ENCODE measurements at regions not wholly inside any gene's neighbourhood (a gene's known extent, or its start where the extent isn't known, plus 50 kb on each side); places are given as distances from the start of the nearest gene placed in this dataset.
"Not testable (repeated sequence)": the region's sequence is repeated elsewhere in the genome, so short reads cannot be mapped to it uniquely, and the experiment has no call there.

DNA sequence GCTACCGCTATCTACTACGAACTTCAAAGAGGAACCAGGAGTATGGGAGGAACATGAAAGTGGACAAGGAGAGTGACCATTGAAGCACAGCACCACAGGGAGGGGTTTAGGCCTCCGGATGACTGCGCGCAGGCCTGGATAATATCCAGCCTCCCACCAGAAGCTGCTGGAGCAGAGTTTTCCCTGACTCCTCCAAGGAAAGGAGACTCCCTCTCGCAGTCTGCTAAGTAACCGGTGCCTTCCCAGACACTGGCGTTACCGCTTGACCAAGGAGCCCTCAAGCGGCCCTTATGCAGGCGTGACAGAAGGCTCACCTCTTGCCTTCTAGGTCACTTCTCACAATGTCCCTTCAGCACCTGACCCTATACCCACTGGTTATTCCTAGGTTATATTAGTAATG is 64.2 kb upstream of the BTG3 start:
- ATAC-seq: not testable (repeated sequence)

GRCh38 chr21:17674106-17674505 is 61.4 kb upstream of the BTG3 start:
- ATAC-seq: no peak

- no peak for ATAC-seq
Measured at GRCh38 chr21:17673261-17674020, 60.7 kb upstream of the BTG3 start.

DNA sequence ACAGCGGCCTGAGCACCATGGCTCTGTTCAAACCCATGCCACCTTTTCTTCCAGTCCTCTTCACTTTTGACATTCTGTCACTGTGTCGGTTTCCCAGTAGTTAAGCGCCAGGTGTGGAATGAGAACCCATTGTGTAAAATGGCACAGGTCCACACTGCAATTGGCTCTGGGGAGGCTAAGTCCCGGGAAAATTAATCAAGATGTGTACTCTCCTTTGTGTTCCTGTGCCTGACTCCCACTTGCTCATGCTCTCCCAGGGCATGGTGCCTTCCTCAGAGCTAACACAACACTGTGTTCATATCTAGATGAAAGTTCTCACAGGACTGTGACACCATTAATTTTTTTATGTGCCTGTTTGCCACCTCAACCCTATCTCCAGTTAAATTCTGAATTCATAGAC is 59.0 kb upstream of the BTG3 start:
- ATAC-seq: no peak

- no peak for ATAC-seq
Measured at GRCh38 chr21:17668479-17669140, 55.9 kb upstream of the BTG3 start.

GRCh38 chr21:17667256-17667655 is 54.6 kb upstream of the BTG3 start:
- ATAC-seq: no peak

All from activated CD4-positive, CD25-positive, alpha-beta regulatory T cell treated with anti-CD3 and anti-CD28 coated beads, Interleukin-2, amount 50 U/mL, for 24 hours (primary cell).